GM12878 (cell line): ENCODE measurements at regions not wholly inside any gene's neighbourhood (a gene's known extent, or its start where the extent isn't known, plus 50 kb on each side); places are given as distances from the start of the nearest gene placed in this dataset.

ENCODE experiments used
- ATAC-seq: fragments of 200-7000 bp; cut with Tn5 transposase; 3 replicates; pipeline ENCODE4 v1.9.1; 2020; ENCODE audit warnings: mild to moderate bottlenecking, moderate library complexity
- BruUV-seq: library from RNA; stranded (reverse); fragments of 400-500 nt; replicated peaks from 2 replicates; lab custom pipeline; 2021; lab: Mats Ljungman, UMichigan
- CTCF ChIA-PET: fragments of 300-600 bp; sonication (Branson Sonifier 250); formaldehyde crosslinking; extraction: SDS; loops from one replicate; lab custom pipeline; 2021; ENCODE audit warnings: inconsistent platforms; lab: Yijun Ruan, JAX
- POLR2A ChIA-PET: fragments of 350-600 bp; formaldehyde crosslinking; extraction: SDS; loops from one replicate; lab custom pipeline; 2021; ENCODE audit warnings: inconsistent platforms; lab: Charles Lee
- RAD21 ChIA-PET: fragments of 300-600 bp; sonication (Branson Sonifier 250); formaldehyde crosslinking; loops from one replicate; lab custom pipeline; 2023; ENCODE audit warnings: antibody characterized with exemption; ENCODE audit not compliant: unreplicated experiment; lab: Charles Lee
- SMC1A ChIA-PET: fragments of 300-600 bp; sonication (Branson Sonifier 250); formaldehyde crosslinking; loops from one replicate; lab custom pipeline; 2023; ENCODE audit not compliant: unreplicated experiment, uncharacterized antibody; lab: Charles Lee
- DNase-seq: peaks from one replicate; pipeline ENCODE4 v3.0.0-alpha.2; 2011; ENCODE audit warnings: low read depth, low spot score
- FAIRE-seq: peaks from 3 replicates; lab custom pipeline; 2011; peaks lifted over from hg19 to GRCh38; lab: Jason Lieb, UNC
- H2AFZ ChIP-seq: 2 replicates; pipeline ENCODE4 v1.6.0; 2011; ENCODE audit warnings: low read depth, low read length, control low read depth; ENCODE audit not compliant: control insufficient read depth
- H3K27ac ChIP-seq: 2 replicates; pipeline ENCODE4 v1.5.1; 2011; ENCODE audit warnings: control low read depth; ENCODE audit not compliant: control insufficient read depth, insufficient read depth
- H3K27me3 ChIP-seq, 2 experiments: replicated peaks in 1 of 2; 2 replicates each; pipeline versions ENCODE4 v1.6.0 to v1.6.1; 2011; ENCODE audit warnings: low read length in 1 of 2; ENCODE audit not compliant: control insufficient read depth in 2 of 2, insufficient read depth in 2 of 2
- H3K36me3 ChIP-seq, 2 experiments: 2 replicates each; pipeline ENCODE4 v1.5.1; 2011; ENCODE audit warnings: low read length in 1 of 2; ENCODE audit not compliant: control insufficient read depth in 2 of 2, insufficient read depth in 2 of 2
- H3K4me1 ChIP-seq: 2 replicates; pipeline ENCODE4 v1.6.1; 2011; ENCODE audit warnings: mild to moderate bottlenecking, low read length, moderate library complexity, mixed read lengths; ENCODE audit not compliant: control insufficient read depth, insufficient read depth
- H3K4me2 ChIP-seq: 2 replicates; pipeline ENCODE4 v1.6.0; 2011; ENCODE audit warnings: control low read depth; ENCODE audit not compliant: control insufficient read depth, insufficient read depth
- H3K4me3 ChIP-seq: fragments of 200-600 bp; sonication (generic); 2 replicates; pipeline ENCODE4 v1.5.1; 2016
- H3K79me2 ChIP-seq: 2 replicates; pipeline ENCODE4 v1.6.0; 2011; ENCODE audit warnings: low read length; ENCODE audit not compliant: control insufficient read depth, insufficient read depth
- H3K9ac ChIP-seq: 2 replicates; pipeline ENCODE4 v1.8.0; 2011; ENCODE audit warnings: low read length, control low read depth, mixed read lengths; ENCODE audit not compliant: control insufficient read depth, insufficient read depth
- H3K9me3 ChIP-seq: replicated peaks from 3 replicates; pipeline ENCODE4 v1.5.1; 2011; ENCODE audit warnings: mild to moderate bottlenecking, low read length; ENCODE audit not compliant: control insufficient read depth, insufficient read depth
- H4K20me1 ChIP-seq: 2 replicates; pipeline ENCODE4 v1.6.0; 2011; ENCODE audit not compliant: control insufficient read depth, insufficient read depth
- CBFB ChIP-seq: IDR thresholded peaks from 2 replicates; pipeline ENCODE4 v1.6.1; 2016; ENCODE audit warnings: antibody characterized with exemption, low read depth
- KLF5 ChIP-seq: fragments of 450-650 bp; IDR thresholded peaks from 2 replicates; pipeline ENCODE4 v1.6.1; 2014; ENCODE audit warnings: mild to moderate bottlenecking; ENCODE audit not compliant: partially characterized antibody
- MTA3 ChIP-seq: IDR thresholded peaks from 2 replicates; pipeline ENCODE4 v1.6.1; 2012; ENCODE audit warnings: low read length, inconsistent platforms, borderline replicate concordance
- RAD51 ChIP-seq: fragments of 450-650 bp; IDR thresholded peaks from 2 replicates; pipeline ENCODE4 v1.6.1; 2016; ENCODE audit warnings: moderate library complexity, mild to moderate bottlenecking, inconsistent platforms
- SKIL ChIP-seq: fragments of 450-650 bp; IDR thresholded peaks from 2 replicates; pipeline ENCODE4 v1.6.1; 2017; ENCODE audit warnings: mild to moderate bottlenecking, low read depth, inconsistent platforms; ENCODE audit not compliant: poor library complexity, severe bottlenecking
- SREBF1 ChIP-seq: IDR thresholded peaks from 2 replicates; pipeline ENCODE4 v1.6.1; 2012; ENCODE audit warnings: mild to moderate bottlenecking, low read length
- WGBS: methylation state at CpG from one replicate; pipeline ENCODE4 v1.1.6; 2016; ENCODE audit warnings: low lambda C conversion rate; ENCODE audit not compliant: insufficient replicate concordance, insufficient coverage; ENCODE audit errors: missing lambda C conversion rate; 5-methylcytosine and 5-hydroxymethylcytosine counted together
- in situ Hi-C: fragments of 300-500 bp; cut with MboI; formaldehyde crosslinking; loops from 9 replicates; pipeline ENCODE4 v1.14.3; 2018; ENCODE audit warnings: mixed read lengths
- intact Hi-C: fragments of 100-400 bp; cut with micrococcal nuclease; formaldehyde crosslinking; loops from one replicate; pipeline ENCODE4 v1.14.2; 2022; ENCODE audit not compliant: unreplicated experiment

GRCh38 chr11:23099256-23099655, 239.0 kb upstream of the CCDC179 start:
- Histone ChIP-seq H3K4me1 (no peaks in the 10 kb centered on the region), H3K79me2 (no peaks in the 10 kb centered on the region), H2AFZ (no peak overlapping the region), H3K27me3 (no peaks in the 10 kb centered on the region), H3K27ac (no peak overlapping the region), H3K9ac (no peak overlapping the region), H3K36me3 (no peaks in the 10 kb centered on the region), H4K20me1 (no peaks in the 10 kb centered on the region), H3K4me2 (no peak overlapping the region), H3K4me3 (no peak overlapping the region), H3K9me3 (no peaks in the 10 kb centered on the region)
- no TSS peak for BruUV-seq
- ChIA-PET POLR2A (no interaction called here), RAD21 (interaction anchor here (2.2 to 4.3 kb wide), 3 partner anchors 9 to 76 kb away, joined by 15 to 54 read pairs (median 20); no protein-coding TSS in a partner anchor), CTCF (interaction anchor here (0.7 to 5.9 kb wide), 6 partner anchors 14 to 77 kb away, joined by 3 to 52 read pairs (median 4); no protein-coding TSS in a partner anchor), SMC1A (interaction anchor here (1.2 to 6.9 kb wide), 5 partner anchors 9 to 77 kb away, joined by 4 to 91 read pairs (median 19); no protein-coding TSS in a partner anchor)
- DNase-seq (no peak), ATAC-seq (no peak), FAIRE-seq (no peak)
- intact Hi-C loops: no loop called here
- in situ Hi-C loops: no loop called here
- 41% methylated on average over 1 of the region's 1 CpG for WGBS
- no peak for TF ChIP-seq RAD51

GRCh38 chr11:23100726-23101125, 240.5 kb upstream of the CCDC179 start:
- Histone ChIP-seq H3K27me3 (no peaks in the 10 kb centered on the region), H3K79me2 (no peaks in the 10 kb centered on the region), H3K27ac (no peak overlapping the region), H2AFZ (no peak overlapping the region), H3K4me3 (no peak overlapping the region), H4K20me1 (no peaks in the 10 kb centered on the region), H3K4me1 (no peaks in the 10 kb centered on the region), H3K4me2 (no peak overlapping the region), H3K9me3 (no peaks in the 10 kb centered on the region), H3K9ac (no peak overlapping the region), H3K36me3 (no peaks in the 10 kb centered on the region)
- in situ Hi-C loops (no loop called here), intact Hi-C loops (no loop called here)
- no peak for TF ChIP-seq MTA3
- TF ChIP-seq KLF5: no peak
- TF ChIP-seq SKIL: no peak
- TF ChIP-seq SREBF1: no peak
- no peak for TF ChIP-seq CBFB
- ChIA-PET POLR2A (no interaction called here), RAD21 (no interaction called here), CTCF (interaction anchor here (1.0 kb wide), 1 partner anchor 11 kb away, joined by 3 read pairs; no protein-coding TSS in a partner anchor), SMC1A (interaction anchor here (0.8 to 6.9 kb wide), 4 partner anchors 8 to 79 kb away, joined by 3 to 91 read pairs (median 4); no protein-coding TSS in a partner anchor)
- no TSS peak for BruUV-seq
- DNase-seq (no peak), ATAC-seq (no peak), FAIRE-seq (no peak)
- 2% methylated on average over 3 of the region's 3 CpGs for WGBS
